ENCODE measurements at regions not wholly inside any gene's neighbourhood (a gene's known extent, or its start where the extent isn't known, plus 50 kb on each side); places are given as distances from the start of the nearest gene placed in this dataset.

GRCh38 chr1:209057901-209058300 lies 525.6 kb upstream of the CAMK1G start:
- TF ChIP-seq, protein P1, sequence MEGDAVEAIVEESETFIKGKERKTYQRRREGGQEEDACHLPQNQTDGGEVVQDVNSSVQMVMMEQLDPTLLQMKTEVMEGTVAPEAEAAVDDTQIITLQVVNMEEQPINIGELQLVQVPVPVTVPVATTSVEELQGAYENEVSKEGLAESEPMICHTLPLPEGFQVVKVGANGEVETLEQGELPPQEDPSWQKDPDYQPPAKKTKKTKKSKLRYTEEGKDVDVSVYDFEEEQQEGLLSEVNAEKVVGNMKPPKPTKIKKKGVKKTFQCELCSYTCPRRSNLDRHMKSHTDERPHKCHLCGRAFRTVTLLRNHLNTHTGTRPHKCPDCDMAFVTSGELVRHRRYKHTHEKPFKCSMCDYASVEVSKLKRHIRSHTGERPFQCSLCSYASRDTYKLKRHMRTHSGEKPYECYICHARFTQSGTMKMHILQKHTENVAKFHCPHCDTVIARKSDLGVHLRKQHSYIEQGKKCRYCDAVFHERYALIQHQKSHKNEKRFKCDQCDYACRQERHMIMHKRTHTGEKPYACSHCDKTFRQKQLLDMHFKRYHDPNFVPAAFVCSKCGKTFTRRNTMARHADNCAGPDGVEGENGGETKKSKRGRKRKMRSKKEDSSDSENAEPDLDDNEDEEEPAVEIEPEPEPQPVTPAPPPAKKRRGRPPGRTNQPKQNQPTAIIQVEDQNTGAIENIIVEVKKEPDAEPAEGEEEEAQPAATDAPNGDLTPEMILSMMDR (conservative IDR thresholded peaks at IDR 0.05; ENCODE audit: low read length) = no peak
- TF ChIP-seq EZH2phosphoT487 (IDR thresholded peaks at IDR 0.05; ENCODE audit: borderline replicate concordance, low read depth, low read length) = no peak
